ENCODE measurements at regions not wholly inside any gene's neighbourhood (a gene's known extent, or its start where the extent isn't known, plus 50 kb on each side); places are given as distances from the start of the nearest gene placed in this dataset.
"Not testable (repeated sequence)": the region's sequence is repeated elsewhere in the genome, so short reads cannot be mapped to it uniquely, and the experiment has no call there.

- peak; percentile 52 for DNase-seq (ENCODE audit: low spot score)
These were observed 88.4 kb upstream of the ZNF492 start for GRCh38 chr19:22545751-22546150.

GRCh38 chr19:22533761-22534160, 100.4 kb upstream of the ZNF492 start:
- DNase-seq (ENCODE audit: low spot score) = no peak

- no peak for DNase-seq (ENCODE audit: low spot score)
These were observed 101.5 kb upstream of the ZNF492 start for GRCh38 chr19:22532388-22533300.

- no peak for DNase-seq (ENCODE audit: low spot score)
These were observed 104.1 kb upstream of the ZNF492 start for GRCh38 chr19:22530042-22530441.

GRCh38 chr19:22528956-22529355, 105.2 kb upstream of the ZNF492 start:
- DNase-seq (ENCODE audit: low spot score) = no peak

- DNase-seq (ENCODE audit: low spot score) = no peak
These were observed 105.4 kb upstream of the ZNF98 start for GRCh38 chr19:22527554-22527953.

- DNase-seq (ENCODE audit: low spot score) = no peak
These were observed 104.6 kb upstream of the ZNF98 start for GRCh38 chr19:22526661-22527272.

- no peak for DNase-seq (ENCODE audit: low spot score)
These were observed 101.8 kb upstream of the ZNF98 start for GRCh38 chr19:22523940-22524339.

GRCh38 chr19:22519562-22519961, 97.4 kb upstream of the ZNF98 start:
- not testable (repeated sequence) for DNase-seq (ENCODE audit: low spot score)

GRCh38 chr19:22519152-22519551, 97.0 kb upstream of the ZNF98 start:
- DNase-seq (ENCODE audit: low spot score) = no peak

GRCh38 chr19:22517496-22518411, 95.6 kb upstream of the ZNF98 start:
- DNase-seq (ENCODE audit: low spot score) = no peak

GRCh38 chr19:22515435-22515834, 93.3 kb upstream of the ZNF98 start:
- DNase-seq (ENCODE audit: low spot score) = no peak

- DNase-seq (ENCODE audit: low spot score) = no peak
These were observed 81.4 kb upstream of the ZNF98 start for GRCh38 chr19:22503524-22503923.

GRCh38 chr19:22502766-22503165, 80.6 kb upstream of the ZNF98 start:
- DNase-seq (ENCODE audit: low spot score) = no peak

GRCh38 chr19:22498831-22499430, 76.8 kb upstream of the ZNF98 start:
- not testable (repeated sequence) for DNase-seq (ENCODE audit: low spot score)

- no peak for DNase-seq (ENCODE audit: low spot score)
These were observed 69.6 kb upstream of the ZNF98 start for GRCh38 chr19:22491746-22492145.

- DNase-seq (ENCODE audit: low spot score) = not testable (repeated sequence)
These were observed 61.4 kb upstream of the ZNF98 start for GRCh38 chr19:22483514-22483913.

- no peak for DNase-seq (ENCODE audit: low spot score)
These were observed 50.1 kb upstream of the ZNF98 start for GRCh38 chr19:22472180-22472637.

Data from HuH-7.5 (cell line).